Stimulated activated naive B cell treated with anti-CD40 and anti-IgM and Interleukin-4, amounts not matched to agents 10 μg/mL and 1 μg/mL and 100 μg/mL, for 72 hours (primary cell): ENCODE measurements at regions not wholly inside any gene's neighbourhood (a gene's known extent, or its start where the extent isn't known, plus 50 kb on each side); places are given as distances from the start of the nearest gene placed in this dataset.
"Not testable (repeated sequence)": the region's sequence is repeated elsewhere in the genome, so short reads cannot be mapped to it uniquely, and the experiment has no call there.

Experiments
- ATAC-seq, 2 donors: fragments of 150-1000 bp; cut with Tn5 transposase; replicated peaks; 2 replicates each; pipeline ENCODE4 v1.10.0; 2021; ENCODE audit warnings: moderate library complexity in 1 of 2
- DNase-seq: peaks from one replicate; pipeline ENCODE4 v3.0.0; 2021
- H3K27ac Mint-ChIP-seq: one replicate; pipeline ENCODE4 v1.8.0; 2022; ENCODE audit warnings: mild to moderate bottlenecking, mixed read lengths
- H3K27me3 Mint-ChIP-seq, 2 donors: one replicate each; pipeline ENCODE4 v1.8.0; 2022; ENCODE audit warnings: mixed read lengths in 2 of 2
- H3K36me3 Mint-ChIP-seq, 2 donors: one replicate each; pipeline ENCODE4 v1.8.0; 2022; ENCODE audit warnings: mixed read lengths in 2 of 2, mild to moderate bottlenecking in 1 of 2
- H3K4me1 Mint-ChIP-seq, 2 donors: one replicate each; pipeline ENCODE4 v1.8.0; 2022; ENCODE audit warnings: mixed read lengths in 2 of 2, mild to moderate bottlenecking in 1 of 2
- H3K4me3 Mint-ChIP-seq, 2 donors: one replicate each; pipeline ENCODE4 v1.8.0; 2022; ENCODE audit warnings: mild to moderate bottlenecking in 2 of 2, mixed read lengths in 2 of 2, moderate library complexity in 1 of 2
- H3K9me3 Mint-ChIP-seq, 2 donors: one replicate each; pipeline ENCODE4 v1.8.0; 2022; ENCODE audit warnings: mixed read lengths in 2 of 2, mild to moderate bottlenecking in 1 of 2

DNA sequence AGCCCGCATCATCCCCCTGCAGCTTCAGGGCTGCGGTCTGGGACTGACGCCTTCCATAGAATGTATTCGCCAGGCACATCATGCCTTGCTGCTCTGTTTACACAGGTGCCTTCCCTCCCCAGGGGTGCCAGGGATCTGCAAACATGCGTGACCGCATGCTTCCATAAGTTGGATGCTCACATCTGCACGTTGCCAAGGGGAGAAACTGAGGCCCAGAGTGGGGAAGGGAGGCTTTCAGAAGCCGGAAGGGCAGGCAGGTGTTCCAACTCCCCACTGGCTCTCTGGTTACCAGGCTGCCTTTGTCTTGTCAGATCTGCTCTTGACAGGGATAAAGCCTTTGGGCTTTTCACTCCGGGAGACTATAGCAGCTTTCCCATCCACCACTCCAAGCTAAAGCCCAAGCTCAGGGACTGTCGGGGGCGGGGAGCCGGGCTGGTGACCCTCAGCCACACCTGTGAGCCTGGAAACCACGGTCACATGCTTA, 125.8 kb upstream of the TNP1 start:
- DNase-seq = no peak

DNA sequence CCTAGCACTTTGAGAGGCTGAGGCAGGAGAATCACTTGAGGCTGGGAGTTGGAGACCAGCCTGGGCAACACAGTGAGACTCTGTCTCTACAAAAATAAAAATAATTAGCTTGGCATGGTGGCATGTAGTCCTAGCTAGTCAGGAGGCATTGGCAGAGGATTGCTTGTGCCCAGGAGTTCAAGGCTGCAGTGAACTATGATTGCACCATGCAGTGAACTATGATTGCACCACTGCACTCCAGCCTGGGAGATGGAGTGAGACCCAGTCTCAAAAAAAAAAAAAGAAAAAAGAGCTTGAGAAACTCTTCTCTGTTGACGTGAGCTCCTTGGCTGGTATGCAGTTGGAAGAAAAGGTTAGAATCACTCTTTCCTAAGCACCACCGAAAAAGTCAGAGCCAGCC, 125.1 kb upstream of the TNP1 start:
- H3K36me3 Mint-ChIP-seq = no peaks in the 10 kb centered on the region
- H3K9me3 Mint-ChIP-seq = peaks cover 0 to under 1% of the 10 kb centered on the region in 2 donors
- no peaks in the 10 kb centered on the region for H3K4me1 Mint-ChIP-seq
- no peak overlapping the region for H3K27ac Mint-ChIP-seq
- ATAC-seq = no peak
- DNase-seq = no peak
- no peak overlapping the region for H3K4me3 Mint-ChIP-seq
- peaks cover 12 to 24% of the 10 kb centered on the region in 2 donors for H3K27me3 Mint-ChIP-seq

More for the DNA sequence above, 125.8 kb upstream of the TNP1 start:
- Mint-ChIP-seq H3K9me3 (no peaks in the 10 kb centered on the region), H3K36me3 (no peaks in the 10 kb centered on the region), H3K27ac (no peak overlapping the region), H3K4me3 (no peak overlapping the region), H3K4me1 (no peaks in the 10 kb centered on the region), H3K27me3 (peaks cover 10 to 20% of the 10 kb centered on the region in 2 donors)
- ATAC-seq = no peak

DNA sequence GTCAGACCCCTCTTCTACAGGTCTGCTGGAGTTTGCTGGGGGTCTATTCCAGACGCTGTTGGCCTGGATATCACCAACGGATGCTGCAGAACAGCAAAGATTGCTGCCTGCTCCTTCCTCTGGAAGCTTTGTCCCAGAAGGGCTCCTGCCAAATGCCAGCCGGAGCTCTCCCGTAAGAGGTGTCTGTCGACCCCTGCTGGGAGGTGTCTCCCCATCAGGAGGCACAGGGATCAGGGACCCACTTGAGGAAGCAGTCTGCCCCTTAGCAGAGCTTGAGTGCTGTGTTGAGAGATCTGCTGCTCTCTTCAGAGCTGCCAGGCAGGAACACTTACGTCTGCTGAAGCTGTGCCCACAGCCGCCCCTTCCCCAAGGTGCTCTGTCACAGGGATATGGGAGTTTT, 122.1 kb upstream of the TNP1 start:
- ATAC-seq, H3K4me3 Mint-ChIP-seq, H3K27ac Mint-ChIP-seq, H3K36me3 Mint-ChIP-seq, DNase-seq, H3K4me1 Mint-ChIP-seq: not testable (repeated sequence)
- Mint-ChIP-seq H3K27me3 (peaks cover 16 to 18% of the 10 kb centered on the region in 2 donors), H3K9me3 (peaks cover 4 to 14% of the 10 kb centered on the region in 2 donors)

GRCh38 chr2:216980510-216980909, 120.6 kb upstream of the TNP1 start:
- not testable (repeated sequence) for H3K4me1 Mint-ChIP-seq, DNase-seq, H3K36me3 Mint-ChIP-seq, H3K27ac Mint-ChIP-seq, ATAC-seq, H3K4me3 Mint-ChIP-seq
- Mint-ChIP-seq H3K27me3 (peaks cover 16 to 18% of the 10 kb centered on the region in 2 donors), H3K9me3 (peaks cover 4 to 14% of the 10 kb centered on the region in 2 donors)

DNA sequence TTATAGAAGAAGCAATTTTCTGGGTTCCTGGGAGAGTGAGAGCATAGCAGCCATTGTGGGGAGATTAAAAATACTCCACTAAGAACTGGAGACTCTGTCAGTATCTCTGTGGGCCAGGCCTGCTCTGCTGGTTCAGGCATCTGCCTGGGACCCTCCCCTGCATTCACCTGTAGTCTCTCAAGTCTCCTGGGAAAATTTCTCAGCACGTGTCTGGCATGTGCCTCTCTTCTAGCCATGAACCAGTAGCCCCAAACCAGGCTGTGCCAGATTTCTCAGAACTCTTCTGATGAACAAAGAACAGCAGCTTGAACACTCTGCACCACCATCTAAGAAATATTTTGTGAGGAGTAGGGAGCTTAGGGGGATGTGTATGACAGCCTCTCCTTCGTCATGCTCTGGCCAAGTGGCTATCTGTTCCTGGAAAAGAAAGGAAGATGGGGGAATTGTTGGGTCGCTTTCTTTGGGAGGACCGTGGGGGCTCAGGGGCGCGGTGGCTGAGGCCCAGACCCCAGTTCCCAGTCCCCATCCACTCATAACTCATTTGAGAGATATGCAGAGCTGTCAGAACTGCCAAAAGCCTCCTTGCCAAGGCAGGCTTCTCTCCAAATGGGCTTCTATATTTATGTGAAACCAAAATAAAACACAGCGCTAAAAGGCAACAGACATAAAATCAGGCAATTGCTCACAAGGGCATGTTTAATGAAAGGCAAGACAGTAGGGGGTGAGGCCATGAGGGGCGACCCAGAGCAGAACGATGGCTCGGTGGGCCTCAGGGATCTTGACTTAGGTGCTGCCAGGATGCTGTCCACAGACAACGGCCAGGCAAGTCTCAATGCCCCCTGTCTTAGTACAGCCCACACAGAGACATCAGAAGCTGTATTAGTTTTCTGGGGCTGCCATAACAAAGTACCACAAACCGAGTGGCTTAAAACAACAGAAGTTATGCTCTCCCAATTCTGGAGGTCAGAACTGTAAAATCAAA, 114.7 kb upstream of the TNP1 start:
- no peak for ATAC-seq
- no peak overlapping the region for H3K4me3 Mint-ChIP-seq

GRCh38 chr2:216971593-216971992, 111.7 kb upstream of the TNP1 start:
- no peak for DNase-seq
- H3K4me3 Mint-ChIP-seq = no peak overlapping the region
- no peaks in the 10 kb centered on the region for H3K4me1 Mint-ChIP-seq
- no peaks in the 10 kb centered on the region for H3K9me3 Mint-ChIP-seq
- no peaks in the 10 kb centered on the region for H3K36me3 Mint-ChIP-seq
- no peak for ATAC-seq
- no peak overlapping the region for H3K27ac Mint-ChIP-seq
- H3K27me3 Mint-ChIP-seq = peaks cover 18 to 19% of the 10 kb centered on the region in 2 donors

More for the DNA sequence above, 114.7 kb upstream of the TNP1 start:
- Mint-ChIP-seq H3K4me1 (no peaks in the 10 kb centered on the region), H3K9me3 (peaks cover 3 to 9% of the 10 kb centered on the region in 2 donors), H3K27ac (no peak overlapping the region), H3K36me3 (no peaks in the 10 kb centered on the region), H3K27me3 (peaks cover 4% of the 10 kb centered on the region in 2 donors)
- DNase-seq = no peak

- Mint-ChIP-seq H3K27me3 (peaks cover 18 to 19% of the 10 kb centered on the region in 2 donors), H3K4me3 (no peak overlapping the region), H3K36me3 (no peaks in the 10 kb centered on the region), H3K27ac (no peak overlapping the region), H3K4me1 (no peaks in the 10 kb centered on the region), H3K9me3 (no peaks in the 10 kb centered on the region)
- DNase-seq (no peak), ATAC-seq (no peak)
These were observed 110.6 kb upstream of the TNP1 start for GRCh38 chr2:216970359-216970915.

DNA sequence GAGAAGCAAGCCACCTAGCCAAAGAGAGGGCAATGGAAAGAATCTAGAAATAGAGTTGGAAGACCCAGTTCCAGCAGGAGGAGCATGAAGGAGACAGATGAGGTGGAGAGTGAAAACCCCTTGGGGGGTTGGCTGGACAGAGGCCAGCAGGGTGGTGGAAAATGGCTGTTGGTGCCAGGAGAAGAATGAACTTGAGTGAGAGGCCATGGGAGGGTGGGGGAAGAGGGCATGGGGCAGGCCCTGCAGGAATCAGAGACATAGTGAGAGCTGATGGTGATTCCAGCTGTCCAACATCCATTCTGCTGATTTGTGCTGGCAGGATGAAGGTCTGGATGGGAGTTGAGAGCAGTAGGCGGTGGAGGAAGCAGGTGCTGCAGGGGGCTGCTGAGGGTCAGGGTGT, 108.0 kb upstream of the TNP1 start:
- ATAC-seq (no peak), DNase-seq (no peak)
- Mint-ChIP-seq H3K36me3 (no peaks in the 10 kb centered on the region), H3K27me3 (peaks cover 18 to 19% of the 10 kb centered on the region in 2 donors), H3K4me1 (no peaks in the 10 kb centered on the region), H3K27ac (no peak overlapping the region), H3K9me3 (no peaks in the 10 kb centered on the region), H3K4me3 (no peak overlapping the region)

GRCh38 chr2:216960671-216961268, 100.9 kb upstream of the TNP1 start:
- ATAC-seq = no peak
- Mint-ChIP-seq H3K9me3 (peaks cover 0 to 2% of the 10 kb centered on the region in 2 donors), H3K27me3 (peaks cover 6 to 8% of the 10 kb centered on the region in 2 donors), H3K27ac (no peak overlapping the region), H3K4me3 (no peak overlapping the region), H3K36me3 (no peaks in the 10 kb centered on the region), H3K4me1 (no peaks in the 10 kb centered on the region)
- no peak for DNase-seq

GRCh38 chr2:216959433-216959832, 99.6 kb upstream of the TNP1 start:
- H3K4me1 Mint-ChIP-seq = no peaks in the 10 kb centered on the region
- no peak overlapping the region for H3K4me3 Mint-ChIP-seq
- no peak overlapping the region for H3K27ac Mint-ChIP-seq
- no peaks in the 10 kb centered on the region for H3K36me3 Mint-ChIP-seq
- DNase-seq = no peak
- peaks cover 6 to 8% of the 10 kb centered on the region in 2 donors for H3K27me3 Mint-ChIP-seq
- peaks cover 0 to 5% of the 10 kb centered on the region in 2 donors for H3K9me3 Mint-ChIP-seq
- ATAC-seq = no peak

DNA sequence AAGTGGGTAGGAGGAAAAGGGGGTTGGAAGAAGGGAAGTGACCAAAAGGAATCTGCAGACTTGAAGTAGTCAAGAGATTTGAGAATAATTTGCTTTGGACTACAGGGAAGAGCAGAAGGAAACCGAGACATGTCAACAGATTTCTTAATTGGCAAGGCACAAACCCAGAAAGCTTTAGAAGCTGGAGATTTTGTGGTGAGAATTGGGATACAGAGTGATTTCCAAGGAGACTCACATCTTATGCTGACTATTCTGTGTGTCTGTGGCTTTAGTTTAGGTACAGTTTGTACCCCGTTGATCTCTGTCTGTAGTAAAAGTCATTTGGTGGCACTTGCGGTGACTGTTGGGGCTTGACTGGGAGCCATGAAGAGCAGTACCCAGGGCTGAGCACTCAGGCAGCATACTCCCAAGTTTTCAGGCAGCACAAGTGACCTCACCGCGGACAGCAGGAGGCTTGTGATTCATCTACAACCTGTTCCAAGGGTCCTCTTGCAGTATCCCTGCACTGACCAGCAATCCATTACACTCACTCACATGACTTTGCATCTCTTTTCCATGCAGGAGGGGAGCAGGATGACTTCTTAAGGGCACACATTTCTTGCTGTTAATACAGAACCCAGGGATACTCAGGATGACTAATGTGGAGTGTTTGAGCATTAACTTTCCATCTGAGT, 97.1 kb upstream of the TNP1 start:
- Mint-ChIP-seq H3K9me3 (peaks cover 9 to 17% of the 10 kb centered on the region in 2 donors), H3K4me1 (no peaks in the 10 kb centered on the region), H3K27me3 (peaks cover 12 to 17% of the 10 kb centered on the region in 2 donors), H3K27ac (no peak overlapping the region), H3K4me3 (no peak overlapping the region), H3K36me3 (peaks cover 0 to 4% of the 10 kb centered on the region in 2 donors)
- ATAC-seq = no peak
- DNase-seq = no peak

- Mint-ChIP-seq H3K27me3 (peaks cover 4 to 11% of the 10 kb centered on the region in 2 donors), H3K9me3 (peaks cover 9 to 16% of the 10 kb centered on the region in 2 donors), H3K36me3 (peaks cover 0 to 4% of the 10 kb centered on the region in 2 donors), H3K27ac (no peak overlapping the region), H3K4me1 (peaks cover 0 to 9% of the 10 kb centered on the region in 2 donors), H3K4me3 (no peak overlapping the region)
- no peak for DNase-seq
- no peak for ATAC-seq
These were observed 91.3 kb upstream of the TNP1 start for GRCh38 chr2:216951171-216951570.

DNA sequence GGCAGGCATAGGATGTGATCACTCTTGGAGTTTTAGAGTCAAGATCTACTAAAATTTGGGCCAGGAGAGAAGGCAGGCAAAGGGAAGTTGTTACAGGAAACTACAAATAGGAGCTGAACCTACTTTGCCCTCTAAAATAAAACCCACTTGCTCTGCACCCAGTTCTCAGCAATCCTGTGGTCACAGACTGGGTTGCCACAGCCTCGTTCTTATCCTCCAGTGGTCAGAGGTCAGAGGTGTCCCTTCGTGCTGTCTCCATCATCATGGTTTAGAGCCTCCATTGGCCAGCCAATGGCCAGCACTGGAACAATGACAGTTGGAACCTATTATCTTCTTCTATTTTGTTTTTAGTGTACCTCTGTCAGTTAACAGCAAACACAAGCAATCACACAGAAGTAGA, 90.7 kb upstream of the TNP1 start:
- peaks cover 9 to 16% of the 10 kb centered on the region in 2 donors for H3K9me3 Mint-ChIP-seq
- H3K27ac Mint-ChIP-seq = no peak overlapping the region
- peaks cover 0 to 9% of the 10 kb centered on the region in 2 donors for H3K4me1 Mint-ChIP-seq
- no peak overlapping the region for H3K4me3 Mint-ChIP-seq
- no peak for ATAC-seq
- no peak for DNase-seq
- H3K27me3 Mint-ChIP-seq = peaks cover 4 to 11% of the 10 kb centered on the region in 2 donors
- H3K36me3 Mint-ChIP-seq = peaks cover 0 to 4% of the 10 kb centered on the region in 2 donors
